HG03469 (cell line): ENCODE measurements at regions not wholly inside any gene's neighbourhood (a gene's known extent, or its start where the extent isn't known, plus 50 kb on each side); places are given as distances from the start of the nearest gene placed in this dataset.

Experiments used
- ATAC-seq: cut with Tn5 transposase; IDR thresholded peaks from one replicate; pipeline ENCODE4 v1.9.1; 2021; ENCODE audit warnings: mild to moderate bottlenecking, moderate library complexity, moderate number of reproducible peaks; ENCODE audit not compliant: unreplicated experiment

DNA sequence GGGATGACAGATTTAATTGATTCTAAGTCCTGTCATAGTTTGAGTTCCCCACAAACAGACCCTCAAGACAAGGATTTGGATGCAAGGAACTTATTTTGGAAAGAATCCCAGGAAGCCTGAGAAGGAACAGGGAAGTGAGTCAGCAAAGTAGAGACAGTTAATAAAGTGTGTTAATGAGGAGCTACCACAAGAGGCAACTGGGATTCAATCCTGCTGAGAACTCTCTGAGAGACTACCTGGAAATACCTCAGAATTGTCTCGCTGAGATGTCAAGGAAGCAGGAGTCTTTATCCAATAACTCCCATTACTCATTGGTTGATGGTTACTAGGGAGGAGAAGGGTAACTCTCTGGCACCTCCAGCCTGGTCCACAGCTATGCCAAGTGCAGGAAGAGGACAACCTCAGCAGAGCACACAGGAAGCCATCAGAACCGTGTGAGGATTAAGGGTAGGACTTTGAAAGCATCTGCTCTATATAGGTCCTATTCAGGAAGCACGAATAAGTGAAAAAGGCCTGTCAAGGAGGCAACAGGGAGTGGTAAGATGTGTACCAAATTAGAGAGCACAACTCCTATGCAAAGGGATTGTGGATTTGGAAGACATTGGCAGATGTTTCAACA is 311.1 kb upstream of the KCNH8 start:
- no peak for ATAC-seq

DNA sequence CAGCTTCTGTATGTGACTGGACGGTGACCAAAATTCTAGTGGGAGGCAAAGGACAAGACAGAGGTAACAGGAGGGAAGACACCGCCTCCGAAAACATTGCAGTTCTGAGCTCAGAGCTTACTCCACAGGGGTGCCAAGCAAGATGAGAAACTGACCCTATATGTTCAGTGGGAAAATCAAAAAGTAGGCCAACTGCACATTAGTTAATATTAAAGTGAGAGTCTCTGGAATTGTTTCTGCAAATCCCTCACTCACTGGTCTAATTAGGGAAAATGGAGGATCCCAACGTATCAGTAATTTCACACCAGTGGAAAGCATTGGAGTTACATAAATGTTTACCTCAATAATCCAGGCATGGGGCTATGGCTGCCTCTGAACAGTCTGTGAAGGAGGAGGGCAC is 313.3 kb upstream of the KCNH8 start:
- ATAC-seq: no peak

DNA sequence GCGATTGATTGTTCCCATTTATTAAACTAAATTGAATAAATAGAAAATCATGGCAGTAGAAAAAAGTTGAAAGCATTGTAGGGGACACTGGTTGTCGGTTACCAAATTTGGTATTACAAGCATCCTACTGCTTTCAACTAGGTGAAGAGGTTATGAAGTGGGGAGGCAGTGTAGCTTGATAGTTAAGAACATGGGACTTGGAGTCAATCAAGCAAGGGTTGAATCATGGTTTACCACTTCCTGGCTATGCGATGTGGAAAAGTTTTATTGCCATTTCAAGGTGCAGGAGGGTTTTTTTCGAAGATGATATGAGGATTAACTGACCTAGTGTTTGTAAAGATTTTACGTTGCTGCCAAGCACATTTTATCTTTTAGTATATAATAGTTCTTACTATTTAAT is 318.2 kb upstream of the KCNH8 start:
- ATAC-seq: no peak

DNA sequence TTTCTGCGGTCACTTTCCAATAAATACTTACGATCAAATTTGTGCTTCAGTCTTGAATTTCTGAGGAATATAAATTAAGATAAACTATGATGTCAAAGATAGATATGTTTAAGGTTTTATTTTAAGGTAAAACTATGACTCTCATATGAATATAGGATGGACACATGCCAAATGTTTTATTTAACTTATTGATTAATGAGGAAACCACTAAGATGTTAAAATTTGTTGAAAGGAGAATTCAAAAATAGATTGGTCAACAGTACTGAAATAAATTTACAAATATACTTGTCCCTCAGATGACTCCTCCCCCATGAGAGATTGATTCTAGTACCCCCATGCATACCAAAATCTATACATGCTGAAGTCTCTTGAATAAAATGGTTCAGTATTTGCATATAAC is 319.7 kb upstream of the KCNH8 start:
- no peak for ATAC-seq

DNA sequence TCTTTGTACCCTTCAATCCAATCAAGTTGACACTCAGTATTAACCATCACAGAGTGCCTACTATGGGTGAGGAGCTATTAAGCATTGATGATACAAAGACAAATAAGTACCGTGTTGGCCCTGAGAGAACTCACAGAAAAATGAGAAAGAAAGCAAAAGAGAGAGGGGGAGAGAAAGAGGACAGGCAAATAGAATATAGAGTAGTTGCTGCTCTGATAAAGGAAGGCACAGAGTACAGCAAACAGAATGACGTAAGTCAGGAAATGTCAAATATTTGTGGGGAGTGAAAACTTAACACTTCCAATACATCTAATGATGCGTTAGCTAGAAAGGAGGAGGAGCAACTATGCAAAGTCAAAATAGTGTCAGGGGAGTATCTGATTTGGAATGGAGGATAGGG is 320.6 kb upstream of the KCNH8 start:
- no peak for ATAC-seq

DNA sequence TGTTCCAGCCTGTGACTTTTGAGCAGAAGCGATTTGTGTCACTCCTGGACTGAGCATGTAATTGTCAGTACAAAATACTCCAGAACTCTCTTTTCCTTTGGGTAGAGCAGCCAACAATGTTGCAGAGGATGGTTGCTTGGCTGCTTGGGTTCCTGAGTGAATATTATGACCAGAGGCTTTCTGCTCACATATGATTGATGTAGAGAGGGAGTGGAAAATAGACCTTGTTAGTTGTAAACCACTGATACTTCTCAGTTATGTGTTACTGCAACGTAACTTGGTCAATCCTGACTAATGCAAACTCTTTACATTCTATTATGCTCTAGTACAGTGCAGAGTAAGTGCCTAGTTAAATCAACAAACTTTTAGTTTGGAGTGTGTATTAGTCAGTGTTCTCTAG is 322.6 kb upstream of the KCNH8 start:
- no peak for ATAC-seq

DNA sequence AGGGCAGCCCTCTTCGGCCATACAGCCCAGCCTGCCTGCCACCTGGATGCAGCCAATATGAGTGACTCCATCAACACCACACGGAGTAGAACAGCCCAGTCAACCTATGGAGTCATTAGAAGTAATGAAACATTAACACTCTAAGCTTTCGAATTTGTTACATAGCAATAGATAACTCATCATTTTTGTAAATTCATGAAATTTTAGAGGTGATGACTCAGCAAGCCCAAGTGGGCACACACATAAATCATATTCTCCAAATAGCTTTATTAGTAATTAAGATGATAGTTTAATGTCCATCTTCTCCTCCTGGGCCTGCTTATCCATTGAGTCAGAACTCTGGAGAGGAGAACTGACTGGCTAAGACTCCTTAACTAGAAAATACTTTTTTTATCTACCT is 335.0 kb upstream of the KCNH8 start:
- no peak for ATAC-seq

DNA sequence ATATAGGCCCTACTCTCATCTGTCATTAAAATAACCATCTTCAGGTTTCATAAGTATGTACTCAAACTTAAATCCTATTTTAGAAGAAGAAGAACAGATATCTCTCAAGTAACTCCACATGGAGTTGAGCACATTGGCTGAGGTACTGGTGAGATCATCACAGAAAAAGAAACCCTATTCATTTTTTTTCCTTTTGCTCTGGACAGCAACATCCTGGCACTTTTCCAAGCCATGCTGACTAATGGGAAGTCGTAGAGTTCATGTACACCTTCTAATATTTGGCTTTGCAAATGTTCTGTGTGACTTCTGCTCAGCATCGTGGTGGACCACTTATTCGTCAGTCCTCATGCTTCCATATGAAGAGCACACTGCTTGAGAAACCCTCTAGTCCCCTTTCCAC is 336.0 kb upstream of the KCNH8 start:
- ATAC-seq: no peak

DNA sequence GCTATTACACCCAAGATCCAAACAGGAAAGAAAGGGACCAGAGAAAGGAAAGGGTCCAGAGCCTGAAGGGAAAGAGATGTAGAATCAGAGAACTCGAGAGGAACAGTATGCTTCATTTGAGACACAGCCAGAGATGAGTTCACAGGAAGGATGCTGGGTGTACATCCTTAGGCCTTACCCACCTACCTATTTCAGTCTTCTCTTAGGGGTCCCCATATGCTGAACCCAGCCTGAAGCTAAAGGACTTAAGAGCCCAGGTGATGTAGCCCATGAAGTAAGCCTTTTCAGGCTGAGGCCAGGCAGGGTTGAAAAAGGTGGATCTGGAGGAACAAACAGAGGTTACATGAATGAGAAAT is 338.0 kb upstream of the KCNH8 start:
- no peak for ATAC-seq

DNA sequence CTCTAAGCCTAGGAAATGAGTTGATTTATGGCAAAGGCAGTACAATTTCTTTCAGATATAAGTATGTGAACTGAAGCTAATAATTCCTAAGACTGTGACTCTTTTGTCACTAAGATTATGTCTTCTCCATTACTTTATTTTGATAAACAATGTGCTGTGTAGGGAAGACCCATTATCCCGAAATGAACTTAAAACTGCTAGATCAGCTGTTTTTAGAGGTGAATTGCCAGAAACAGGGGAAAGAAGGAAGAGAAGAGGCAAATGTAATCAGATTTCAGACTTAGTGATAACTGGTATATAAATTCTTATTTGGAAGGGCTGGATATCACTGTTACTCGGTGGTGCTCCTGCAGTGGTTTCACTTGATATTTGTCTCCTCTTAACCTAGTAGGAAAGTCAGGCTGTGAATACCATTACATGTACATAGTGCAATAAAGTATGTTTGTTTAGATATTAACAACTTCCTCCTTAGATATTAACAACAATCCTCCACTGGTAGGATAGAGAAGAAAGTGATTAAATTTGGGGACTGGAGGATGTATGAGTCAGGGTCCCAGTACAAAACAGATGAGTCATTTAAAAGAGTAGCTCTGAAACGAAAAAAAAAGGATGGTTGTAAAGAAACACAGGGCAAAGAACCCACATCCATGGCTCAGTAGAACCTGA is 338.5 kb upstream of the KCNH8 start:
- ATAC-seq: no peak

DNA sequence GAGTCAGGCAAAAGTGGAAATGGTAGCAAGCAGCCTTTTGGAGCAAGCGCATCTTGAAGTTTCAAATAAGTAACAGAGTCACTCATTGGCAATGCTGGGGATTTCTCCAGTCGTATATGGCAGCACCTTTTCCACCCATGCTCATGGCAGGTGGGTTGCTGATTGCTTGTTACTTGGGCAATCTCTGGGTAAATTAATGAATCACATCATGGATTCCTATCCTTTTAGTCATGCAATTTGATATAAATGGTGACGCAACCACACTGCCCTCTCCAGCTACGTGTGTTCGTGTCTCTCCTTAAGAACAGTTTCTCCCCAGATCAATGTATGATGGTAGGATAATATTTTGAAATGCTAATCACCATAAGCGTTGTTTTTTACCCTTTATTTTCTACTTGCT is 339.9 kb upstream of the KCNH8 start:
- ATAC-seq: no peak

DNA sequence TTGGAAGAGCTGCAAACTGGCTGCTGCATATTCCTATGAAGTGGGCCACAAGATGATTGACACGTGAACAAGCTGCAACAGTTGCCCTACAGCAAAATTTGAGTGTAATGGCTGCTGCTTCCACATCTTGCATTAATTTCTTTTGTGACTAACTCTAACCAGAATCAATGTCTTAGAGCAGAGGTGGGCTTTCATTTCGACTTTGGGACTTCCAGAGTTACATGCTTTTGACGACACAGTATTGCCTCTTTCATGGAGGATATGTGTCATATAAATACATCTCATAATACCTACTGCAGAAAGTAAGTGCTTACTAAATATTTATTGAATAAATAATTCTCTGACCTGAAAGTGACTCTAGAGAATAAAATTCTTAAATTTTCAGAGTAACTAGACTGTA is 340.7 kb upstream of the KCNH8 start:
- no peak for ATAC-seq

DNA sequence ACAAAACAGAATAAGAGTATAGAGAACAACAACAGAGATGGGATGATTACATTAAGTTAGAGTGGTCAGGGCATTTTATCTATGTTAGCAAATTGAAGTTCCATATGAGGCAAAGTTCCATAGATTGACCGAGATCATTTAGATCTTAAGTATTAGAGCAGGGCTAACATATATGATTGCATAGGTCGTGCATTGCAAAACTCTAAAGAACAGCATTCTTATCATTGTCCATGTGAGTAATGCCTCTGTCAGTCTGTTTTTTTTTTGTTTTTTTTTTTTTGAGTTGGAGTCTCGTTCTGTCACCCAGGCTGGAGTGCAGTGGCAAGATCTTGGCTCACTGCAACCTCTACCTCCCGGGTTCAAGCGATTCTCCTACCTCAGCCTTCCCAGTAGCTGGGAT is 341.7 kb upstream of the KCNH8 start:
- ATAC-seq: no peak

DNA sequence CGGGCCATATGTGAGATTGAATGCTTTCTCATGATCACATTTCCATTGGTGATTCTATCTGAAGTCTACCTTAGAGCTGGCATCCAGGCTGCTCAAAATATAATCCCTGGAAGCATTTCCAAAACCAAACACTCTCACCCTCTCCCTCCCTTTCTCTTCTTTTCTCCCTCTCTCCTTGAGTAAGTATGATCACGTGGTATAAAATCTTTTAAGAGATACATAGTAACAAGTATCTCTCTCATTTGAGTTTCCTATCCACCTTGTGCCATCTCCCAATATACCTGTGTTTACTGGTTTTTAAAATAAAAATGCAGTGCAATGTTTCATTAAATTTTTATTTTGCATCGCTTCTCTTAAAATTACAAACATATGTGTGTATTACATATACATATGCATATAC is 350.9 kb upstream of the KCNH8 start:
- no peak for ATAC-seq

DNA sequence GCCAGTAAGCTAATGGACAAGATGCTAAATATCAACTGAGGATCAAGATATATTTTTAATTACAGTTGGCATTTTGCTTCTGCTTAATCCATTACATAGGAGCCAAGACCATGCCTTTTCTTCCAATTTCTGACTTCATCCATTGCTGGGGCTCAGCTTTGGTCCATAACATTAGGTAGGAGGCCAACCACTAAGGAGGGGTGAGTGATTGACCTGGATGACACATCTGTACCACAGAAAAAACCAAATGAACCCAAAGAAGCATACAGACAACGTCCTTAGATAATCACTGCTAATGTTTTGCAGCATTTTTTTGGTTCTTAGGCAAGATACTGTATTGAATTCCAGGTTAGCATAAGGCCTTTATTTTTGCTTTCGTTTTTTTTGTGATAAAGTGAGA is 353.2 kb upstream of the KCNH8 start:
- no peak for ATAC-seq

DNA sequence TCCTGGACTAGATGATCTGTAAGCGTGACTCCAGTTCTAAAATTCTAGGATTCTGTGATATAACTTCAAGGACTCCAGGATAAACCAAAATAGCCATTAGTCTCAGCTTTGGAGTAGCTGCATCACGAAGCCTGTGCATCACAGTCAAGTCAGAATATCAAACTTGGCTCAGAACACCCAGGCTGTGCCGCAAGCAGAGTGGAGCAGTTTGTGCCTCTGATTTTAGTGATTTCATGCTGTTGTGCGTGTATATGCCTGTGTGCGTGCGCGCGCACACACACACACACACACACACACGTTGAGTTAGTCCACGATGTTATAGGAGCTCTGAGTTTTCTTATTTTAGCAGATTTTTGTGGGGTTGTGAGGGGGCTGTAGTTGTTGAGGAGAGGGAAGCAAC is 356.6 kb upstream of the KCNH8 start:
- no peak for ATAC-seq

DNA sequence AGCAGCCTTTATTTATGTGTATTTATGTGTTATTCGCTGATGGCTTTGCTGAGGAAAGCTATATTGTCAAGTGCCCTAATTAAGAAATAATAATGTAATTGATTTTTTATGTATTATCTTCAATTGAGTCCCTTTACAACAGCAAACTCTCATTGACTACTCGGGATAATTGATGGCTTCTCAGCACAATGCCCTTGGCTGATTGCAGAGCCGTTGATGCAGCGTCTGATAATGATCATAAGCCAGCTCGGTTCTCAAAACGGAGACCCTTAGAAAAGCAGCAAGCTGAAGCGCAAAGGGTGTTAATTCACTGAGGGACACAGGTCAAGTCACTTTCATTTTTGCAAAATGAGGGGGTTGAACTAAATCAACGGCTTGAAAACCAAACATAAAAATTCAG is 357.1 kb upstream of the KCNH8 start:
- ATAC-seq: no peak

DNA sequence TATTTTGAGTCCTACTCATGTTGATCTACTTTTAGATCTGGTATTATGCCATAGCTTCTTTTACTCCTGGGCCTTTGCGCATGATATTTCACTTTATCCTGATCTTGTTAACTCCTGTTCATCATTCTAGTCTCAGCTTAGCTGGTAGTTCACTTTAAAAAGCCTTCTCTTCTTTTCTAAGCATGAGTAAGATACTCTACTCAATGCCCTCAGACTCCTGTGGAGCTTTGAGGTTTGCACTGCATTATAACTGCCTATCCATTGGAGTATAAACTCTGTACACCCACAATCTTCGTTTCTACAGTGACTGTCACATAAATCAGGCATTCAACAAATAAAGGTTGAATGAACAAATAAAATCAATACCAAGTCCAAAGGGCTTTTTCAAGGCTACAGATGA is 357.9 kb upstream of the KCNH8 start:
- ATAC-seq: no peak

DNA sequence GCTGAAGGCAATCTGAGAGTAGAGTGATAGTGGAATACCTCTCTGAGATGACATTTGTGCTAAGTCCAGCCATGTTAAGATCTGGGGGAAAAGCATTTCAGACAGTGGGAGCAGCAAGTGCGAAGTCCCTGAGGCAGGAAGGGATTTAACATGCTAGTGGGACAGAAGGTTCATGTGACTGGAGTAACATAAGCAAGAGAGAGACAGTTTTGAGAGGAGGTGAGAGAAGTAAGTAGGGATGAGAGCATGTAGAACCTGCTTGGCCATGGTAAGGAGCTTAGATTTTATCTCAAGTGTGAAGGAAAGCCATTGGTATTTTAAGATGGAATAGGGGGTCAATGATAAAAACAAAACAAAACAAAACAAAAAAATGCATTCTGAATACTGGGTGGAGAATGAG is 358.6 kb upstream of the KCNH8 start:
- ATAC-seq: no peak

DNA sequence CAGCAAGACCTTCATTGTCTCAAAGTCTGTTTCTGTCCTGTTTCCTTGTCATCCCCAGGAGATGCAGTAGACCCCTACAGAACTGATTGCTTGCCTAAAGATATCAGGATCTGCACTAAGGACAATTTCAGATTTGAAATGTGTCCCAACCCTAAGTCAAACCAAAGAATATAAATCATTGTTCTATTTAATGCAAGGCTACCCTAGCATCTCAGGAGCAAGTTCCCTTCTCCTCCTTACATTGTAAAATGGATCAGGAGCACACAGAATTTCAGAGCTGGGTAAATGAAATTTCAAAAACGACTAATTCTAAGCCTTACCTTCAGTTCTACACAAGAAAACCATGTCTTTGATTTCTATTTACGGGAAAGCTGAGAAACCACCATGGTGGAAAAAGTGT is 360.9 kb upstream of the KCNH8 start:
- no peak for ATAC-seq

DNA sequence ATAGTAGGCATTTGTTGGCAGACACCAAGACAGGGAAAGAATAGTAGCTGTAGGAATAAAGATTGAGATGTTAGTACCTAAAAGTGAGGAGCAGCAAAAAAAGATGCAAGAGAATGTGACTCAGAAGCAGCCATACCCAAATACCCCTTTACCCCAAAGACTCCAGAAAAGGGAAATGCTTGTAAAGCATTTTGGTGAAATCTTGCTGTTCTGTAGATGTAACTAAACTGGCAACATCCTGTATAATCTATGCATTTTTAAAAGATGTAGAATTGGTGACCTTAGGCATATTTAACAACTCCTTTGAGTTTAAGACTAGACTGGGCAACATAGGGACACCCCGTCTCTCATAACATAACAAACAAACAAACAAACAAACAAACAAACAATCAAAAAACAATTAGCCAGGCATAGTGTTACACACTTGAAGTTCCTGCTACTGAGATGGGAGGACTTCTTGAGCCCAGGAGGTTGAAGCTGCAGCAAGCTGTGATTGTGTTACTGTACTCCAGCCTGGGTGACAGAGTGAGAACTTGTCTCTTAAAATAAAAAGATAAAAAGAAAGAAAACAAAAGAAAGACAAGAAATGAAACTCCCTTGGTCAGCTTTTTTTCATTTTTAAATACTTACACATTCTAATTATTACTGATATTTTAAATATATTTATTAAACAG is 361.5 kb upstream of the KCNH8 start:
- no peak for ATAC-seq

DNA sequence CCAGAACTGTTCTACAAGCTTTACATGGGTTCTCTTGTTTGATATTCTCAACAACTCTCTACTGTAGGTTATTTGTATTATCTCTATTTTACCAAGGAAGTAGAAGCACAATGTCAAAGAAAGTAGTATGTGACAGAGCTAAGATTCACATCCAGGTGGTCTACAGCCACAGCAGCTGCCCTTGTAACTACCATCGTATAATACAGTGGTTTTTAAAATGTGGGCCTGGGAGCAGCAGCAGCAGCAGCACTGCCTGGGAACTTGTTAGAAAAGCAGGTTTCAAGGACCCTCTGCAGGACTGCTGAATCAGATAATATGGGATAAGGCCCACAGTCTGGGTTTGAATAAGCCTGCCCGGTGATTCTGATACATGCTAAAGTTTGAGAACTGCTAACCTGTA is 357.1 kb upstream of the SATB1 start:
- ATAC-seq: no peak

DNA sequence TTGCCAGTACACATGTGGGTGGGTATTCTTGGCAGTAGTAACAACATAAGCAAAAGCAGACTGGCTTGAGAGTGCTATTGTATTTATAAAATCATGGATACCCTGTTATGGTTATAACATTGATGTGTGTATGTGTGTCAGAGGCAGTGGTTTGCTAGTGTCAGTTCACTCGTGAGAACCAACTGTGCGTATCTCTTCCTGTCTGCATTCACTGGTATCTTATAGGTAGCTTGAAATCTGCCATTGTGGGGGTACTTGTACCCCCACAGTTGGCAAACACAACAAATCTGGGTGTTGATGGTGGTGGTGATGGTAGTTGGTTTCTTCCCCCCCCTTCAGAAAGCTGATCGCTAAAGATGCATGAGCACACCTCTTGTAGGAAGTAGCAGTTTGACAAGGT is 355.8 kb upstream of the SATB1 start:
- no peak for ATAC-seq
